A549 (cell line): ENCODE measurements at regions not wholly inside any gene's neighbourhood (a gene's known extent, or its start where the extent isn't known, plus 50 kb on each side); places are given as distances from the start of the nearest gene placed in this dataset.
"Not testable (repeated sequence)": the region's sequence is repeated elsewhere in the genome, so short reads cannot be mapped to it uniquely, and the experiment has no call there.

Source experiments
- ATAC-seq, 2 experiments: fragments of 200-7000 bp in 1 of 2; fragments of >200 bp in 1 of 2; cut with Nextera tagmentation in 1 of 2; cut with Tn5 transposase in 1 of 2; 3 replicates each; pipeline versions ENCODE4 v1.8.0 to v1.9.1; 2018 to 2020; ENCODE audit warnings: mild to moderate bottlenecking in 1 of 2, moderate library complexity in 1 of 2
- CTCF ChIA-PET: fragments of 300-600 bp; sonication (Branson Sonifier 250); formaldehyde crosslinking; extraction: SDS; loops from one replicate; lab custom pipeline; 2021; ENCODE audit warnings: antibody characterized with exemption, inconsistent platforms; lab: Yijun Ruan, JAX
- POLR2A ChIA-PET: fragments of 350-600 bp; formaldehyde crosslinking; extraction: SDS; loops from one replicate; lab custom pipeline; 2021; ENCODE audit warnings: antibody characterized with exemption, inconsistent platforms; lab: Yijun Ruan, JAX
- DNase-seq, 2 experiments: peaks; one replicate each; pipeline versions ENCODE4 v3.0.0 to v3.0.0-alpha.2; 2011 to 2016; ENCODE audit warnings: low read depth in 1 of 2, low spot score in 1 of 2
- FAIRE-seq: peaks from 2 replicates; lab custom pipeline; 2011; peaks lifted over from hg19 to GRCh38; lab: Jason Lieb, UNC
- H3K27ac ChIP-seq, 2 experiments: fragments of >200 bp; sonication (Bioruptor Twin); formaldehyde crosslinking; 3 replicates each; pipeline ENCODE4 v1.5.1; 2016 to 2017
- H3K4me1 ChIP-seq: fragments of >200 bp; sonication (Bioruptor Twin); formaldehyde crosslinking; 3 replicates; pipeline ENCODE4 v1.6.1; 2016
- H3K4me2 ChIP-seq: fragments of >200 bp; sonication (Bioruptor Twin); formaldehyde crosslinking; 3 replicates; pipeline ENCODE4 v1.6.1; 2016
- H3K4me3 ChIP-seq: fragments of >200 bp; sonication (Bioruptor Twin); formaldehyde crosslinking; 3 replicates; pipeline ENCODE4 v1.5.1; 2016
- H3K9me3 ChIP-seq: fragments of >200 bp; sonication (Bioruptor Twin); formaldehyde crosslinking; 3 replicates; pipeline ENCODE4 v1.6.1; 2016
- BHLHE40 ChIP-seq: IDR thresholded peaks from 2 replicates; pipeline ENCODE4 v1.6.1; 2012; ENCODE audit warnings: low read depth, low read length, inconsistent platforms
- CBX2 ChIP-seq: fragments of 200-600 bp; sonication (generic); IDR thresholded peaks from 2 replicates; pipeline ENCODE4 v1.6.1; 2016; ENCODE audit warnings: low read depth, mild to moderate bottlenecking, borderline replicate concordance
- EP300 ChIP-seq, 2 experiments: fragments of >200 bp; sonication (Bioruptor Twin); formaldehyde crosslinking; IDR thresholded peaks; 2 replicates in 1 of 2; 3 replicates in 1 of 2; pipeline ENCODE4 v1.6.1; 2016 to 2017
- GATA3 ChIP-seq: IDR thresholded peaks from 2 replicates; pipeline ENCODE4 v1.6.1; 2012; ENCODE audit warnings: borderline replicate concordance
- HES2 ChIP-seq: fragments of >200 bp; sonication (Bioruptor Twin); formaldehyde crosslinking; IDR thresholded peaks from 2 replicates; pipeline ENCODE4 v1.6.1; 2016
- HEYL ChIP-seq: fragments of 250-450 bp; sonication (Bioruptor Pico); IDR thresholded peaks from 2 replicates; pipeline ENCODE4 v1.8.0; 2021; ENCODE audit warnings: mild to moderate bottlenecking, moderate library complexity
- HOXA7 ChIP-seq: fragments of 250-450 bp; sonication (Bioruptor Pico); IDR thresholded peaks from 2 replicates; pipeline ENCODE4 v1.5.0; 2020; ENCODE audit warnings: mild to moderate bottlenecking, moderate library complexity
- HOXB13 ChIP-seq: fragments of 250-450 bp; sonication (Bioruptor Pico); IDR thresholded peaks from 2 replicates; pipeline ENCODE4 v1.5.0; 2020; ENCODE audit warnings: low read depth, mild to moderate bottlenecking, moderate library complexity
- HOXB5 ChIP-seq: fragments of 250-450 bp; sonication (Bioruptor Pico); IDR thresholded peaks from 2 replicates; pipeline ENCODE4 v1.5.0; 2020; ENCODE audit warnings: mild to moderate bottlenecking, moderate library complexity
- KDM1A ChIP-seq: fragments of 200-600 bp; sonication (generic); IDR thresholded peaks from 2 replicates; pipeline ENCODE4 v1.6.1; 2016; ENCODE audit warnings: low read depth, mild to moderate bottlenecking
- MAX ChIP-seq: IDR thresholded peaks from 2 replicates; pipeline ENCODE4 v1.6.1; 2012
- MAZ ChIP-seq: fragments of 150-350 bp; IDR thresholded peaks from 2 replicates; pipeline ENCODE4 v1.6.1; 2014; ENCODE audit warnings: antibody characterized with exemption, low read depth, low read length, borderline replicate concordance
- MYC ChIP-seq: IDR thresholded peaks from 2 replicates; pipeline ENCODE4 v1.6.1; 2012; ENCODE audit warnings: mild to moderate bottlenecking, inconsistent platforms, low read length, improper control_type of control experiment, borderline replicate concordance
- NR3C1 ChIP-seq: fragments of >200 bp; sonication (Bioruptor Twin); formaldehyde crosslinking; IDR thresholded peaks from 3 replicates; pipeline ENCODE4 v1.6.1; 2017
- RARB ChIP-seq: fragments of 250-450 bp; sonication (Bioruptor Pico); IDR thresholded peaks from 2 replicates; pipeline ENCODE4 v1.8.0; 2021; ENCODE audit warnings: mild to moderate bottlenecking, moderate library complexity
- REST ChIP-seq: fragments of 200-600 bp; sonication (generic); IDR thresholded peaks from 2 replicates; pipeline ENCODE4 v1.6.1; 2016; ENCODE audit warnings: antibody characterized with exemption, mild to moderate bottlenecking, moderate library complexity
- SREBF2 ChIP-seq: fragments of 450-650 bp; IDR thresholded peaks from 2 replicates; pipeline ENCODE4 v1.6.1; 2014; ENCODE audit warnings: mild to moderate bottlenecking, moderate library complexity
- TFCP2L1 ChIP-seq: fragments of 250-450 bp; sonication (Bioruptor Pico); IDR thresholded peaks from 2 replicates; pipeline ENCODE4 v1.5.0; 2021; ENCODE audit warnings: mild to moderate bottlenecking
- USF2 ChIP-seq: fragments of 450-650 bp; IDR thresholded peaks from 2 replicates; pipeline ENCODE4 v1.6.1; 2014; ENCODE audit warnings: antibody characterized with exemption
- ZC3H11A ChIP-seq: fragments of 450-650 bp; IDR thresholded peaks from 2 replicates; pipeline ENCODE4 v1.6.1; 2014; ENCODE audit warnings: antibody characterized with exemption, mild to moderate bottlenecking
- ZFP36 ChIP-seq: fragments of 450-650 bp; IDR thresholded peaks from 2 replicates; pipeline ENCODE4 v1.6.1; 2014; ENCODE audit warnings: borderline replicate concordance; ENCODE audit not compliant: partially characterized antibody
- WGBS: methylation state at CpG from one replicate; pipeline ENCODE4 v1.1.6; 2017; ENCODE audit errors: missing lambda C conversion rate; 5-methylcytosine and 5-hydroxymethylcytosine counted together

- FAIRE-seq (no peak), ATAC-seq (no peak), DNase-seq (no peak)
- Histone ChIP-seq H3K9me3 (no peaks in the 10 kb centered on the region), H3K27ac (no peak overlapping the region), H3K4me2 (no peak overlapping the region), H3K4me1 (no peaks in the 10 kb centered on the region), H3K4me3 (no peak overlapping the region)
- ChIA-PET POLR2A (no interaction called here), CTCF (no interaction called here)
- TF ChIP-seq CBX2, result no peak
- TF ChIP-seq ZFP36, result no peak
- TF ChIP-seq BHLHE40, result no peak
- no peak for TF ChIP-seq HOXB5
- no peak for TF ChIP-seq NR3C1
- TF ChIP-seq TFCP2L1 (CRISPR knock-in tag), result no peak
- TF ChIP-seq EP300 (IDR thresholded peaks at IDR 0.05), result no peak
- TF ChIP-seq SREBF2, result no peak
- 12% methylated on average over 1 of the region's 1 CpG for WGBS
These were observed 95.2 kb upstream of the ANK2 start for GRCh38 chr4:112954286-112954685.

- H3K4me1 ChIP-seq, result no peaks in the 10 kb centered on the region
- ChIA-PET POLR2A (no interaction called here), CTCF (no interaction called here)
- FAIRE-seq (no peak), DNase-seq (no peak), ATAC-seq (no peak)
- no peaks in the 10 kb centered on the region for H3K9me3 ChIP-seq
- no peak overlapping the region for H3K4me3 ChIP-seq
- WGBS, result 49% methylated on average over 6 of the region's 6 CpGs
- H3K27ac ChIP-seq, result no peak overlapping the region
- H3K4me2 ChIP-seq, result no peak overlapping the region
- TF ChIP-seq MAZ, result no peak
- TF ChIP-seq MAX, result no peak
- no peak for TF ChIP-seq HES2
- TF ChIP-seq RARB, result no peak
- no peak for TF ChIP-seq HOXB13 (CRISPR knock-in tag)
- TF ChIP-seq HOXB5, result no peak
- TF ChIP-seq REST, result no peak
- TF ChIP-seq GATA3, result no peak
- TF ChIP-seq HOXA7 (CRISPR knock-in tag), result no peak
- no peak for TF ChIP-seq KDM1A
- no peak for TF ChIP-seq HEYL
- TF ChIP-seq MYC, result no peak
- no peak for TF ChIP-seq USF2
- no peak for TF ChIP-seq NR3C1
- TF ChIP-seq ZC3H11A, result no peak
These were observed 93.0 kb upstream of the ANK2 start for GRCh38 chr4:112956484-112956896.

GRCh38 chr4:112957764-112958163, 91.7 kb upstream of the ANK2 start:
- H3K27ac ChIP-seq, ATAC-seq, DNase-seq, H3K4me3 ChIP-seq, POLR2A ChIA-PET, FAIRE-seq, H3K4me1 ChIP-seq, H3K4me2 ChIP-seq, CTCF ChIA-PET, H3K9me3 ChIP-seq: not testable (repeated sequence)
- WGBS, result no CpG with 5 or more reads among the region's 31 CpGs
